GM23338 (cell line): ENCODE measurements at regions not wholly inside any gene's neighbourhood (a gene's known extent, or its start where the extent isn't known, plus 50 kb on each side); places are given as distances from the start of the nearest gene placed in this dataset.

ENCODE experiments used
- CREB1 ChIP-seq: fragments of 250-450 bp; sonication (Bioruptor Pico); IDR thresholded peaks from 2 replicates; pipeline ENCODE4 v1.5.0; 2020; ENCODE audit warnings: low read depth, mild to moderate bottlenecking, moderate library complexity
- ETS1 ChIP-seq: IDR thresholded peaks from 2 replicates; pipeline ENCODE4 v1.6.1; 2016; ENCODE audit warnings: antibody characterized with exemption
- EZH2 ChIP-seq: fragments of 200-600 bp; sonication (generic); IDR thresholded peaks from one replicate; pipeline ENCODE4 v1.8.0; 2017; ENCODE audit warnings: antibody characterized with exemption, mild to moderate bottlenecking, low read depth; ENCODE audit not compliant: unreplicated experiment
- EZH2phosphoT487 ChIP-seq: fragments of 200-600 bp; sonication (generic); IDR thresholded peaks from one replicate; pipeline ENCODE4 v1.8.1; 2018; ENCODE audit warnings: antibody characterized with exemption; ENCODE audit not compliant: unreplicated experiment
- JUNB ChIP-seq: IDR thresholded peaks from one replicate; pipeline ENCODE4 v1.6.1; 2016; ENCODE audit warnings: antibody characterized with exemption; ENCODE audit not compliant: unreplicated experiment
- NANOG ChIP-seq: IDR thresholded peaks from 2 replicates; pipeline ENCODE4 v1.6.1; 2016; ENCODE audit warnings: antibody characterized with exemption, borderline replicate concordance
- POLR2AphosphoS5 ChIP-seq: IDR thresholded peaks from 2 replicates; pipeline ENCODE4 v1.6.1; 2016; ENCODE audit warnings: antibody characterized with exemption, low read depth
- STAT1 ChIP-seq: IDR thresholded peaks from one replicate; pipeline ENCODE4 v1.6.1; 2016; ENCODE audit warnings: antibody characterized with exemption; ENCODE audit not compliant: unreplicated experiment
- ZNF114 ChIP-seq: fragments of 250-450 bp; sonication (Bioruptor Pico); IDR thresholded peaks from 2 replicates; pipeline ENCODE4 v1.5.0; 2020; ENCODE audit warnings: mild to moderate bottlenecking, moderate library complexity
- ZNF331 ChIP-seq: fragments of 250-450 bp; sonication (Bioruptor Pico); IDR thresholded peaks from 2 replicates; pipeline ENCODE4 v1.5.0; 2020; ENCODE audit warnings: low read depth, mild to moderate bottlenecking, moderate library complexity
- TF ChIP-seq, protein P1 (sequence below), 2 experiments: fragments of 200-600 bp in 1 of 2; sonication (generic) in 1 of 2; conservative IDR thresholded peaks; 2 replicates each; pipeline versions ENCODE4 v1.5.1 to v1.6.1; 2016 to 2017; ENCODE audit warnings: antibody characterized with exemption in 2 of 2, low read depth in 2 of 2, mild to moderate bottlenecking in 2 of 2, moderate library complexity in 1 of 2
- TF ChIP-seq, protein P2 (sequence below): IDR thresholded peaks from one replicate; pipeline ENCODE4 v1.6.1; 2018; ENCODE audit warnings: antibody characterized with exemption; ENCODE audit not compliant: unreplicated experiment
- TF ChIP-seq, protein P3 (sequence below): fragments of 250-450 bp; sonication (Bioruptor Pico); IDR thresholded peaks from 2 replicates; pipeline ENCODE4 v1.5.0; 2020; ENCODE audit warnings: mild to moderate bottlenecking, moderate library complexity

DNA sequence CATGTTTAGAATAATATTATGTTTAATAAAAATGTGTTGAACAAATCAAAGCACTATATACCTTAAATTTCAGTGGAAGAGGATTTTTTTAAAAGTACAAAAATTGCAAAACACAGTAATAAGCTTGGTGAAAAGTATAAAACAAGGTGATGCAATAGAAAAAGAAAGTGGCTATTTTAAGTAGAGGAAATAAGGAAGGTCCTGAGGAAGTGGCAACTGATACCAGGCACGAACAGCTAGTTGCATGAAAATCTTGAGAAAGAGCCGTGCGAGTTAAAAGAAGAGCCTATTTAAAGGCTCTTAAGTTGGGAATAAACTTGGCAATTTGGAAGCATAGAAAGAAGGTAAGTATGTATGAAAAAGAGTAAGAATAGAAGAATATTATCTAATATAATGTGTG, 1679.3 kb downstream of the LRRC4C start:
- TF ChIP-seq, protein P1, sequence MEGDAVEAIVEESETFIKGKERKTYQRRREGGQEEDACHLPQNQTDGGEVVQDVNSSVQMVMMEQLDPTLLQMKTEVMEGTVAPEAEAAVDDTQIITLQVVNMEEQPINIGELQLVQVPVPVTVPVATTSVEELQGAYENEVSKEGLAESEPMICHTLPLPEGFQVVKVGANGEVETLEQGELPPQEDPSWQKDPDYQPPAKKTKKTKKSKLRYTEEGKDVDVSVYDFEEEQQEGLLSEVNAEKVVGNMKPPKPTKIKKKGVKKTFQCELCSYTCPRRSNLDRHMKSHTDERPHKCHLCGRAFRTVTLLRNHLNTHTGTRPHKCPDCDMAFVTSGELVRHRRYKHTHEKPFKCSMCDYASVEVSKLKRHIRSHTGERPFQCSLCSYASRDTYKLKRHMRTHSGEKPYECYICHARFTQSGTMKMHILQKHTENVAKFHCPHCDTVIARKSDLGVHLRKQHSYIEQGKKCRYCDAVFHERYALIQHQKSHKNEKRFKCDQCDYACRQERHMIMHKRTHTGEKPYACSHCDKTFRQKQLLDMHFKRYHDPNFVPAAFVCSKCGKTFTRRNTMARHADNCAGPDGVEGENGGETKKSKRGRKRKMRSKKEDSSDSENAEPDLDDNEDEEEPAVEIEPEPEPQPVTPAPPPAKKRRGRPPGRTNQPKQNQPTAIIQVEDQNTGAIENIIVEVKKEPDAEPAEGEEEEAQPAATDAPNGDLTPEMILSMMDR (conservative IDR thresholded peaks at IDR 0.05; ENCODE audit: low read depth in 2 of 2): no peak
- TF ChIP-seq EZH2: no peak
- no peak for TF ChIP-seq EZH2phosphoT487
- no peak for TF ChIP-seq POLR2AphosphoS5
- TF ChIP-seq, protein P2, sequence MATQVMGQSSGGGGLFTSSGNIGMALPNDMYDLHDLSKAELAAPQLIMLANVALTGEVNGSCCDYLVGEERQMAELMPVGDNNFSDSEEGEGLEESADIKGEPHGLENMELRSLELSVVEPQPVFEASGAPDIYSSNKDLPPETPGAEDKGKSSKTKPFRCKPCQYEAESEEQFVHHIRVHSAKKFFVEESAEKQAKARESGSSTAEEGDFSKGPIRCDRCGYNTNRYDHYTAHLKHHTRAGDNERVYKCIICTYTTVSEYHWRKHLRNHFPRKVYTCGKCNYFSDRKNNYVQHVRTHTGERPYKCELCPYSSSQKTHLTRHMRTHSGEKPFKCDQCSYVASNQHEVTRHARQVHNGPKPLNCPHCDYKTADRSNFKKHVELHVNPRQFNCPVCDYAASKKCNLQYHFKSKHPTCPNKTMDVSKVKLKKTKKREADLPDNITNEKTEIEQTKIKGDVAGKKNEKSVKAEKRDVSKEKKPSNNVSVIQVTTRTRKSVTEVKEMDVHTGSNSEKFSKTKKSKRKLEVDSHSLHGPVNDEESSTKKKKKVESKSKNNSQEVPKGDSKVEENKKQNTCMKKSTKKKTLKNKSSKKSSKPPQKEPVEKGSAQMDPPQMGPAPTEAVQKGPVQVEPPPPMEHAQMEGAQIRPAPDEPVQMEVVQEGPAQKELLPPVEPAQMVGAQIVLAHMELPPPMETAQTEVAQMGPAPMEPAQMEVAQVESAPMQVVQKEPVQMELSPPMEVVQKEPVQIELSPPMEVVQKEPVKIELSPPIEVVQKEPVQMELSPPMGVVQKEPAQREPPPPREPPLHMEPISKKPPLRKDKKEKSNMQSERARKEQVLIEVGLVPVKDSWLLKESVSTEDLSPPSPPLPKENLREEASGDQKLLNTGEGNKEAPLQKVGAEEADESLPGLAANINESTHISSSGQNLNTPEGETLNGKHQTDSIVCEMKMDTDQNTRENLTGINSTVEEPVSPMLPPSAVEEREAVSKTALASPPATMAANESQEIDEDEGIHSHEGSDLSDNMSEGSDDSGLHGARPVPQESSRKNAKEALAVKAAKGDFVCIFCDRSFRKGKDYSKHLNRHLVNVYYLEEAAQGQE: no peak
- no peak for TF ChIP-seq CREB1 (CRISPR knock-in tag)
- TF ChIP-seq JUNB: no peak
- no peak for TF ChIP-seq NANOG
- no peak for TF ChIP-seq ZNF114
- TF ChIP-seq, protein P3, sequence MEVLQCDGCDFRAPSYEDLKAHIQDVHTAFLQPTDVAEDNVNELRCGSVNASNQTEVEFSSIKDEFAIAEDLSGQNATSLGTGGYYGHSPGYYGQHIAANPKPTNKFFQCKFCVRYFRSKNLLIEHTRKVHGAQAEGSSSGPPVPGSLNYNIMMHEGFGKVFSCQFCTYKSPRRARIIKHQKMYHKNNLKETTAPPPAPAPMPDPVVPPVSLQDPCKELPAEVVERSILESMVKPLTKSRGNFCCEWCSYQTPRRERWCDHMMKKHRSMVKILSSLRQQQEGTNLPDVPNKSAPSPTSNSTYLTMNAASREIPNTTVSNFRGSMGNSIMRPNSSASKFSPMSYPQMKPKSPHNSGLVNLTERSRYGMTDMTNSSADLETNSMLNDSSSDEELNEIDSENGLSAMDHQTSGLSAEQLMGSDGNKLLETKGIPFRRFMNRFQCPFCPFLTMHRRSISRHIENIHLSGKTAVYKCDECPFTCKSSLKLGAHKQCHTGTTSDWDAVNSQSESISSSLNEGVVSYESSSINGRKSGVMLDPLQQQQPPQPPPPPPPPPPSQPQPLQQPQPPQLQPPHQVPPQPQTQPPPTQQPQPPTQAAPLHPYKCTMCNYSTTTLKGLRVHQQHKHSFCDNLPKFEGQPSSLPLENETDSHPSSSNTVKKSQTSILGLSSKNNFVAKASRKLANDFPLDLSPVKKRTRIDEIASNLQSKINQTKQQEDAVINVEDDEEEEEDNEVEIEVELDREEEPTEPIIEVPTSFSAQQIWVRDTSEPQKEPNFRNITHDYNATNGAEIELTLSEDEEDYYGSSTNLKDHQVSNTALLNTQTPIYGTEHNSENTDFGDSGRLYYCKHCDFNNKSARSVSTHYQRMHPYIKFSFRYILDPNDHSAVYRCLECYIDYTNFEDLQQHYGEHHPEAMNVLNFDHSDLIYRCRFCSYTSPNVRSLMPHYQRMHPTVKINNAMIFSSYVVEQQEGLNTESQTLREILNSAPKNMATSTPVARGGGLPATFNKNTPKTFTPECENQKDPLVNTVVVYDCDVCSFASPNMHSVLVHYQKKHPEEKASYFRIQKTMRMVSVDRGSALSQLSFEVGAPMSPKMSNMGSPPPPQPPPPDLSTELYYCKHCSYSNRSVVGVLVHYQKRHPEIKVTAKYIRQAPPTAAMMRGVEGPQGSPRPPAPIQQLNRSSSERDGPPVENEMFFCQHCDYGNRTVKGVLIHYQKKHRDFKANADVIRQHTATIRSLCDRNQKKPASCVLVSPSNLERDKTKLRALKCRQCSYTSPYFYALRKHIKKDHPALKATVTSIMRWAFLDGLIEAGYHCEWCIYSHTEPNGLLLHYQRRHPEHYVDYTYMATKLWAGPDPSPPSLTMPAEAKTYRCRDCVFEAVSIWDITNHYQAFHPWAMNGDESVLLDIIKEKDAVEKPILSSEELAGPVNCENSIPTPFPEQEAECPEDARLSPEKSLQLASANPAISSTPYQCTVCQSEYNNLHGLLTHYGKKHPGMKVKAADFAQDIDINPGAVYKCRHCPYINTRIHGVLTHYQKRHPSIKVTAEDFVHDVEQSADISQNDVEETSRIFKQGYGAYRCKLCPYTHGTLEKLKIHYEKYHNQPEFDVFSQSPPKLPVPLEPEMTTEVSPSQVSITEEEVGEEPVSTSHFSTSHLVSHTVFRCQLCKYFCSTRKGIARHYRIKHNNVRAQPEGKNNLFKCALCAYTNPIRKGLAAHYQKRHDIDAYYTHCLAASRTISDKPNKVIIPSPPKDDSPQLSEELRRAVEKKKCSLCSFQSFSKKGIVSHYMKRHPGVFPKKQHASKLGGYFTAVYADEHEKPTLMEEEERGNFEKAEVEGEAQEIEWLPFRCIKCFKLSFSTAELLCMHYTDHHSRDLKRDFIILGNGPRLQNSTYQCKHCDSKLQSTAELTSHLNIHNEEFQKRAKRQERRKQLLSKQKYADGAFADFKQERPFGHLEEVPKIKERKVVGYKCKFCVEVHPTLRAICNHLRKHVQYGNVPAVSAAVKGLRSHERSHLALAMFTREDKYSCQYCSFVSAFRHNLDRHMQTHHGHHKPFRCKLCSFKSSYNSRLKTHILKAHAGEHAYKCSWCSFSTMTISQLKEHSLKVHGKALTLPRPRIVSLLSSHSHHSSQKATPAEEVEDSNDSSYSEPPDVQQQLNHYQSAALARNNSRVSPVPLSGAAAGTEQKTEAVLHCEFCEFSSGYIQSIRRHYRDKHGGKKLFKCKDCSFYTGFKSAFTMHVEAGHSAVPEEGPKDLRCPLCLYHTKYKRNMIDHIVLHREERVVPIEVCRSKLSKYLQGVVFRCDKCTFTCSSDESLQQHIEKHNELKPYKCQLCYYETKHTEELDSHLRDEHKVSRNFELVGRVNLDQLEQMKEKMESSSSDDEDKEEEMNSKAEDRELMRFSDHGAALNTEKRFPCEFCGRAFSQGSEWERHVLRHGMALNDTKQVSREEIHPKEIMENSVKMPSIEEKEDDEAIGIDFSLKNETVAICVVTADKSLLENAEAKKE: no peak
- TF ChIP-seq ETS1: no peak
- TF ChIP-seq STAT1: no peak
- no peak for TF ChIP-seq ZNF331 (CRISPR knock-in tag)
